ENCODE measurements at regions not wholly inside any gene's neighbourhood (a gene's known extent, or its start where the extent isn't known, plus 50 kb on each side); places are given as distances from the start of the nearest gene placed in this dataset.

GRCh38 chr16:73542885-73543284 lies 495.0 kb upstream of the ZFHX3 start:
- DNase-seq (ENCODE audit: low read depth in 2 of 2): no peak

DNA sequence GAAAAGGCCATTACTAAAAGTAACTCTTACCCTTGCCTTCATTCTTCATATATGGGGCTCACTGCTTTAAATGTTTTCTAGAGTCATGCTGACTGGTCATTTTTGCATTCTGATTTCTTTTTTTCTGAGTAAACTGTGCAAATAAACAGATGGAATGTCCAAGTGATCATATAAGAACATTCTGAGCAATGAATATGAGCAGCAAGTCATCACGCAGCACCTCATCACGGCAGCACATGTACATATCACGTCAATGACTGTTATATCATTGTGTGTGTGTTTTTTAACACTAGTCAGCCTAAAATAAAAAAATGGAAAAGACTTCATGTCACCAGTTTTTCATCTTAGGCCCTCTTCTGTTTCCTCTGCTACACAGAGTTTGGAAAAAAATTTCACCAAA lies 490.0 kb upstream of the ZFHX3 start:
- no peak for DNase-seq (ENCODE audit: low read depth in 2 of 2)

- no peak for DNase-seq (ENCODE audit: low read depth in 2 of 2)
These were observed 489.0 kb upstream of the ZFHX3 start for GRCh38 chr16:73536931-73537330.

DNA sequence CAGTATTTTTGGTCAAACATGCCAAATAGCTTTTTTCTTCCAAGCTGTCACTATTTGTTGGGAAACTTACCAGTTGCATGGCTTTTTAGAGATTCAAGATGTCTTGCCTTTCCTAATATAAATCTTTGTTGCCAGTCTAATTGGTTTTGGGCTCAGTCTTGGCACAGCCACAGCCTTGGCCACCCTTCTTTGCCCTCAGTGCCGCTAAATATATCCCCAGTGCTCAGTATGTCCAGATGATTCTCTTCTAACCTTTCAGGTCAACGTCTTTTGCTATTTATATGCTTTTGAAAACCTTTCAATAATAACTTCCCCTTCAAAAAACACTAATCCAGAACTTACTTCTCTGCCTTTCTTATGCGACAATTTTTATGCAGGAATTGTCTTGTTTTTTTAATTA lies 483.1 kb upstream of the ZFHX3 start:
- DNase-seq (ENCODE audit: low read depth in 2 of 2): no peak

DNA sequence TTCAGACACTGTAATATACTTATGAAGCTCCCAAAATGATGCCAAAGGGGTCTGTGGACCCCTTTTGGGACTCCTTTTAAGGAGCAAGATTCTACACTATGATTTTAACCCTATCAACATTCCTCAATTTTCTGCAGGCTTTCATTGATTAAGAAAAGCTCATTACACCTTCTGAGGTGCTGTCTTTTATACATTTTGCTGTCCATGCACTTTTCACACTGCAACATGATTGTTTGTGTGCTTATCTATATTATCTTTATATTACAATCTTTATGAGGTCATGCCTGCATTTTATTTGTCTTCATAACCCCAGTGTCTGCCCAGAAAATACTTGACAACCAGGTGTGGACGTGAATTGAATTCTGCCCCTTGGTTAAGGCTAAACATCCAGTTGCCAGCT lies 482.6 kb upstream of the ZFHX3 start:
- no peak for DNase-seq (ENCODE audit: low read depth in 2 of 2)

DNA sequence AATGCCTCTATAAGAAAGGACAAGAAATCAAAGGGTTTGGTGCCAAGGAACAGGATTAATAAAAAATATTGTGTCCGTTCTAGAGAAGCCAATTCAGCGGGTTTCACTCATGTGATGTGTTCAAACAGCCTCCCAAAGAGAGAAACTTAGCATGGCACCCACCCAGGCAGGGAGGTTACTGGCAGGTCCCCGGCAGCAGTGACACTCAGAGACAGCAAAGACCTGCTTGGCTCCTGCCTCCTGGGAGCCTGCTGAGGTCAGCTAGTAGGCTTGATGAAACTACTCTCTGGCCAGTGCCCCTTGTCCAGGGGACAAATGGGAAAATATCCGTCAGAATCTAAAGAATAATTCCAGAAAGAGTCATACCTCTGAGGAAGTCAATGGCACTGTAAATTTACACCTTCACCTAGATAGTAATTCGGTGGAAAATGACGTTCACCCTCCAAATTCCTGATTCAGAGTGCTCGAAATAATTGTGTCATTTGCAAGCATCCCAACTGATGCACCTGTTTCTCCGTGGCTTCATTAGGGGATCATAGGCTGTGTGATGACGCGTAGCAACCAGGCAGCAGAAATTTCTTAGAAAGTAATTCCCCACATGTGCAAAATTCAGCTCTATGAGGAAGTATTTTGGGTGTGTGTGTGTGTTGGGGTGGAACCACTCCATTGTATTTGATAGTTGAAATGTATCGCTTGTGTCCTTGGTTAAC lies 481.5 kb upstream of the ZFHX3 start:
- no peak for DNase-seq (ENCODE audit: low read depth in 2 of 2)

DNA sequence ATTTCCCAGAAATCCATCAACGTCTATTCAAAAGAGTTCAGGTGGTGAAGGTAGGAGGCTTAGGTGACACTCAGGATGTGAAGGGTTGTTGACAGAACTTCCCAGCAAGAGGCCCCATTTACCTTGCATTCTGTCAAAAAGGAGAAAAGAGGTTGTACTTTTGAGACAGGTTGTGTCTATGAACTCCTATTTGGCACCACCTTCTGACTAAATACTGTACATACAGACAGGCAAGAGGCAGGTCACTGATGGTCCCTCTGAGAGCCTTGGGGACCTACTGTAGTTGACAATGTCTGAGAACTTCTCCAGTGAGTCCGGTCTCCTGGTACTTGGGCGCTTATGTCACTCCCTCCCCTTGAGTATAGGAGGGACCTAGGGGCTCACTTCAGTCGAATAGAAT lies 479.3 kb upstream of the ZFHX3 start:
- DNase-seq (ENCODE audit: low read depth in 2 of 2): no peak

- no peak for DNase-seq (ENCODE audit: low read depth in 2 of 2)
These were observed 478.3 kb upstream of the ZFHX3 start for GRCh38 chr16:73526011-73526804.

DNA sequence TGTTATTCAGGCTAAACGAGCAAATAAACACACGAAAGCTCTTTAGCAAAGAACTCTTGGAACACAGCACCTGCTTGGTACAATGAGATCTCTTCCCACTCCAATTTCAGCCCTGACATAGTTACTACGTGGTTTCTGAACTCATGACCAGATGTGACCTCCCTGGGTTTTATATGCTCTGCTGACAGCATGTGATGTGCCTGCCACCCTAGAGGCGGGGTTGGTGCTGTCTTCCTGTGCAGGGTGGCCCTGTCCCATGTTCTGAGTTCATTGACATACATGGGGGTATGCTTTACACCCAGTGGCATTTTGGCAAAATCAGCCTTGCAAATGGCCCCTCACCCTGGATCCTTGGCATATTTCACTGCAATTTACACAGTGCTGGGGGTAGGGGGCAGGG lies 475.3 kb upstream of the ZFHX3 start:
- no peak for DNase-seq (ENCODE audit: low read depth in 2 of 2)

- no peak for DNase-seq (ENCODE audit: low read depth in 2 of 2)
These were observed 473.6 kb upstream of the ZFHX3 start for GRCh38 chr16:73521499-73521898.

- no peak for DNase-seq (ENCODE audit: low read depth in 2 of 2)
These were observed 467.7 kb upstream of the ZFHX3 start for GRCh38 chr16:73515616-73516015.

DNA sequence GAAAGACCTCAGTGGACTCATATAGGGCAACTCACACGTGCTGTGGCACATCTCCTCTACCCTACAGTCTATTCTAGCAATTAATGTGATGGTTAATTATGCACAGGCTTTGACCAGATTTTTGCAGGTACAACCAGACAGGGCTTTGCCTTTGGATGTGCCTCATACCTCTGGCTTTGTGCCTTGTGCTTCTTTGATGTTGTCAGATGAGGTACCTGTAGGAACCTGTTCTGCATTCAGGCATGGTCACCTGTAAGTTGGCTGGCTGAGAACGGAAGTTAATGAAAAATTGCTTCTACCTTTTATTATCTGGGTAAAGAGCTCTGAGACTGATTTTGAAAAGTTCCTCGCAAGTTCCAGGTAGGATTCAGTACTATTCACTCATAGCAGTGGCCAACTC lies 462.9 kb upstream of the ZFHX3 start:
- no peak for DNase-seq (ENCODE audit: low read depth in 2 of 2)

DNA sequence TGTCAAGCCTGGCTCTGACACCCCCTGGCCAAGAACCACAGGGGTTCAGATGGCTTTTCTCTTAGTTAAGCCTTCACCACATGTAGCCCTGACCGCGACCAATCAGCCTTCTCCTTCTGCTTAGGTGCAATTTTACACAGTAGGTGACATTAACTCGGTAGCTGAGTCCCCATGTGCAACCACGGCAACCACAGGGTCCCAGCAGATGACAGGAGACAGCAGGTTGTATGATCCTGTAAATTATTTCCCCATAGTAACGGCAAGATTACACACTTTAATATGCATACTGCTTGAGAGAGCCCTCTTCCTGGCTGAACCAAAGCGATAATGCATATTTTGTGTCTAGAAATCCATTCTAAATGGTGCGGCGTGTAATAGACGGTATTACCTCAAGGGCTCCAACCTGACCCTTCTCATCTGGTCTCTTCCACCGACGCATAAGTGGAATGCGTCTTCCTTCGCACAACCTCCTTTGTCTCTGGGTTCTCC lies 458.7 kb upstream of the ZFHX3 start:
- no peak for DNase-seq (ENCODE audit: low read depth in 2 of 2)

DNA sequence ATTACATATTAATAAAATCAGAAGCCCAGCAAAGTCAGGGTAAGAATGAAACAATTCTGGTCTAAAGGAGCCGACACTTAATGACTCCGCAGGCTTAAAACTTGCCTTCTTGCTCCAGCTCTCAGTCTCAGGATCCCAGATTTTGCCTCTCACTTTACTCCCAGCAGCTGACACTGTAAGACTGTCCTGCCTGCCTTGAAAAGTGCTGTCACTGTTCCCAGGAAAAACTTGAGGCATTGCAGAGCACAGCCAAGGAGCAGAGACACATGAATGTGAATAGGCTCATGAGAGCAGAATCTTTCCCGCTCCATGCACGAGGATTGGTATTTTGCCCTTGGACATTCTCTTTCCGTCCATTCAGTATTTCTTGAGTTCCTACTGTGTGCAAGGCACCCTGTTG lies 457.6 kb upstream of the ZFHX3 start:
- no peak for DNase-seq (ENCODE audit: low read depth in 2 of 2)

GRCh38 chr16:73504591-73505575 lies 457.0 kb upstream of the ZFHX3 start:
- no peak for DNase-seq (ENCODE audit: low read depth in 2 of 2)

DNA sequence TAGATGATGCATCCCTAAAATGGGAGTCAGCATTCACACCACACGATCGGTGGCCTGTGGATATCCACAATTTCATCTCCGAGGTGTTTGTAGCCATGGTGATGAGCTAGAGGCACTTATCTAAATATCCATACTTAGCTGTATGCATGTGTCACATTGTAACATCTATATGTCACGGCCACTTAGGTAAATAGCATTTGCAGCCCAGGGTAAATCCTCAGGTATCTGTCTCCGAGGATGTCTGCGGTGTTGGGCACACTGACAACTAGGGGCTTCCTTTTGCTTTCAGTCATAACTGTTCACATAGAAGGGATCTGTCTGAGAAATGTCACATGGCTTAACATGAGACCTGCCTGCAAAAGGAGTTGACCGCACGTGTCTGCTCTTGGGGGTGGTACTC lies 455.2 kb upstream of the ZFHX3 start:
- no peak for DNase-seq (ENCODE audit: low read depth in 2 of 2)

- no peak for DNase-seq (ENCODE audit: low read depth in 2 of 2)
These were observed 451.3 kb upstream of the ZFHX3 start for GRCh38 chr16:73499276-73499675.

- DNase-seq (ENCODE audit: low read depth in 2 of 2): no peak
These were observed 438.0 kb upstream of the ZFHX3 start for GRCh38 chr16:73485880-73486279.

- no peak for DNase-seq (ENCODE audit: low read depth in 2 of 2)
These were observed 436.2 kb upstream of the ZFHX3 start for GRCh38 chr16:73483934-73484711.

DNA sequence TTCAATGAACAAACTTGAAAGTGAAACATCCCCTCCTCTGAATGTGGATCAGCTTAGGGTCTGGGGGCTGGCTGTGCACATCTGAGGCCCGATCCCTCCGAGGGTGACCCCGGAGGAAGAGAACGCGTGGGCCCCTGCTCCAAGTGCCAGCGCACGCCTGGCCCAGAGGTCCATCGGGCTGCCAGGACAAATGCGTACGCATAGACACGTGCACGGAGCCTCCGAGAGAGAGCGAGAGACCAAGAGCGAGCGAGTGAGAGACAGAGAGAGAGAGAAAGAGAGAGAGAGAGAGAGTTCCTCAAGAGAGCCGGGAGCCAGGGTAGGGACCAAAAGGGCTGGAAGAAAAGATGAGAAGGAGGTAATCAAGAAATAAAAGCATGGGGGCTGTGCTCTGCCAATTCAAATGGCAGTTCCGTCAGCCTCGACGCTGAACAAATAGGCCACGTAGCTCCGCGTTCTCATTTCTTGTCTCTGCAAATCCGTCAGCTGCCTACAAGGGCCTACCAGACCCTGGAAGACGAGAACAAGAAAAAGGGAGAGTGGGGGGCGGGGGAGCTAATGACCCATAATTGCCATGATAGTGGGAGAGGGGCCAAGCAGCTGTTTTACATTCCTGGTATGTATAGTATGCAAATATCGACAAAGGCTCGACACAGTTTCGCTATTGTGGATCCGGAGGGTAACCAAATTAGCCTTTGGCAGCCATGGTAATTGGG lies 435.3 kb upstream of the ZFHX3 start:
- DNase-seq (ENCODE audit: low read depth in 2 of 2): no peak

DNA sequence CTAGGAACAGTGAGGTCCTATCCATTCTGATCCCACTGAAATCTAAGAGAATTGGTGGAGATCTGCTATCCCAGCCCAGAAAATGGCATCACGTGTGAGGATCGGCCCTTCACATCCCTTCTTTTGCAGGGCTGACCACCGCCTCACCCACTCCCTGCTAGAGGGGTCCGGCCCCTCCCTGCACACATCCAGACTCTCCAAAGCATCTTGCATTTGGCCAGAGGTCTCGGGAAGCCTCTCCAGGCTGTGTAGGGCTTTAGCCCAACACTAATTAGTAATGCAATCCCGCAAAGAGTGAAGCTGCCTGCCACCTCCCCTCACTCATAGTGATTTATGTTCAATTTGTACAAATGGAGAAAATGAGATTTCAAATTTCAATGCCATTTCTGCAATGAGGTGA lies 434.4 kb upstream of the ZFHX3 start:
- no peak for DNase-seq (ENCODE audit: low read depth in 2 of 2)

All from stimulated activated CD8-positive, alpha-beta memory T cell treated with anti-CD3 and anti-CD28 coated beads, Interleukin-15, amount 100 ng/mL, for 48 hours (primary cell).